Common myeloid progenitor, CD34-positive (primary cell): ENCODE measurements at regions not wholly inside any gene's neighbourhood (a gene's known extent, or its start where the extent isn't known, plus 50 kb on each side); places are given as distances from the start of the nearest gene placed in this dataset.

Experiments
- CTCF ChIA-PET: fragments of 350-600 bp; sonication (Branson Sonifier 250); formaldehyde crosslinking; loops from one replicate; lab custom pipeline; 2021; ENCODE audit warnings: antibody characterized with exemption; lab: Charles Lee
- POLR2A ChIA-PET: fragments of 350-600 bp; sonication (Branson Sonifier 250); formaldehyde crosslinking; loops from one replicate; lab custom pipeline; 2021; ENCODE audit warnings: antibody characterized with exemption; lab: Charles Lee
- DNase-seq, 3 donors: peaks; one replicate each; pipeline versions ENCODE4 v3.0.0 to v3.0.0-alpha.2; 2013
- H3K27ac ChIP-seq, 2 experiments: 1 replicate in 1 of 2; 2 replicates in 1 of 2; pipeline ENCODE4 v1.7.0; 2013; ENCODE audit warnings: inconsistent platforms in 2 of 2, low read length in 2 of 2, mild to moderate bottlenecking in 2 of 2, low read depth in 1 of 2, moderate library complexity in 1 of 2; ENCODE audit not compliant: severe bottlenecking in 2 of 2, insufficient read depth in 1 of 2, poor library complexity in 1 of 2
- H3K27me3 ChIP-seq, 5 experiments: replicated peaks in 2 of 5; 1 replicate in 3 of 5; 2 replicates in 2 of 5; pipeline versions ENCODE4 v1.6.1 to v1.7.0; 2013; ENCODE audit warnings: low read length in 4 of 5, mild to moderate bottlenecking in 2 of 5, moderate library complexity in 2 of 5, inconsistent platforms in 1 of 5; ENCODE audit not compliant: insufficient read depth in 5 of 5, control insufficient read depth in 4 of 5
- H3K36me3 ChIP-seq, 4 experiments: 1 replicate in 2 of 4; 2 replicates in 2 of 4; pipeline versions ENCODE4 v1.6.1 to v1.7.0; 2013; ENCODE audit warnings: low read length in 3 of 4, control low read depth in 1 of 4, mild to moderate bottlenecking in 1 of 4; ENCODE audit not compliant: control insufficient read depth in 4 of 4, insufficient read depth in 4 of 4
- H3K4me1 ChIP-seq, 4 experiments: 1 replicate in 3 of 4; 2 replicates in 1 of 4; pipeline versions ENCODE4 v1.6.1 to v1.7.1; 2013; ENCODE audit warnings: low read length in 3 of 4, mild to moderate bottlenecking in 3 of 4, control low read depth in 1 of 4, inconsistent platforms in 1 of 4, moderate library complexity in 1 of 4; ENCODE audit not compliant: control insufficient read depth in 4 of 4, insufficient read depth in 4 of 4; ENCODE audit errors: control extremely low read depth in 1 of 4
- H3K4me3 ChIP-seq, 7 experiments: 1 replicate in 4 of 7; 2 replicates in 3 of 7; pipeline versions ENCODE4 v1.5.1 to v1.7.0; 2013; ENCODE audit warnings: mild to moderate bottlenecking in 7 of 7, low read length in 6 of 7, moderate library complexity in 6 of 7, inconsistent platforms in 2 of 7, low read depth in 2 of 7, control low read depth in 1 of 7; ENCODE audit not compliant: insufficient read depth in 4 of 7, control insufficient read depth in 1 of 7; ENCODE audit errors: extremely low read depth in 1 of 7
- H3K9me3 ChIP-seq, 5 experiments: 1 replicate in 4 of 5; 2 replicates in 1 of 5; pipeline versions ENCODE4 v1.6.1 to v1.7.1; 2013; ENCODE audit warnings: low read length in 4 of 5, mild to moderate bottlenecking in 2 of 5, inconsistent platforms in 1 of 5, low read depth in 1 of 5, moderate library complexity in 1 of 5; ENCODE audit not compliant: control insufficient read depth in 4 of 5, insufficient read depth in 2 of 5; ENCODE audit errors: control extremely low read depth in 1 of 5
- WGBS: methylation state at CpG from one replicate; pipeline ENCODE4 v1.1.5; 2013; ENCODE audit not compliant: insufficient coverage; 5-methylcytosine and 5-hydroxymethylcytosine counted together

- no peak overlapping the region for H3K27ac ChIP-seq
- no peak for DNase-seq
- ChIA-PET POLR2A (no interaction called here), CTCF (no interaction called here)
- H3K36me3 ChIP-seq: no peaks in the 10 kb centered on the region
- peaks cover 0 to 7% (median 0%) of the 10 kb centered on the region in 5 experiments for H3K27me3 ChIP-seq
- no peak overlapping the region for H3K4me3 ChIP-seq
- H3K4me1 ChIP-seq: no peaks in the 10 kb centered on the region
- H3K9me3 ChIP-seq: no peaks in the 10 kb centered on the region
- WGBS: 82% methylated on average over 10 of the region's 13 CpGs
Measured at GRCh38 chr1:208528578-208529240, 284.5 kb upstream of the PLXNA2 start.

- no peaks in the 10 kb centered on the region for H3K9me3 ChIP-seq
- CTCF ChIA-PET: no interaction called here
- POLR2A ChIA-PET: no interaction called here
- H3K27me3 ChIP-seq: peaks cover 0 to 7% (median 0%) of the 10 kb centered on the region in 5 experiments
- no peaks in the 10 kb centered on the region for H3K36me3 ChIP-seq
- DNase-seq: no peak
- WGBS: 71% methylated on average over 10 of the region's 11 CpGs
- no peak overlapping the region for H3K27ac ChIP-seq
- no peak overlapping the region for H3K4me3 ChIP-seq
- peaks cover 0 to 4% (median 1%) of the 10 kb centered on the region in 4 experiments for H3K4me1 ChIP-seq
Measured at GRCh38 chr1:208531003-208531750, 287.0 kb upstream of the PLXNA2 start.

- H3K27ac ChIP-seq: no peak overlapping the region
- peaks cover 0 to 5% (median 0%) of the 10 kb centered on the region in 5 experiments for H3K27me3 ChIP-seq
- no peaks in the 10 kb centered on the region for H3K9me3 ChIP-seq
- ChIA-PET CTCF (no interaction called here), POLR2A (no interaction called here)
- WGBS: 94% methylated on average over 4 of the region's 7 CpGs
- no peak for DNase-seq
- peaks cover 0 to 11% (median 4%) of the 10 kb centered on the region in 4 experiments for H3K4me1 ChIP-seq
- no peak overlapping the region for H3K4me3 ChIP-seq
- no peaks in the 10 kb centered on the region for H3K36me3 ChIP-seq
Measured at GRCh38 chr1:208533746-208534598, 289.8 kb upstream of the PLXNA2 start.

- ChIA-PET CTCF (no interaction called here), POLR2A (no interaction called here)
- Histone ChIP-seq H3K4me3 (no peak overlapping the region), H3K36me3 (no peaks in the 10 kb centered on the region), H3K27me3 (peaks cover 0 to 5% (median 0%) of the 10 kb centered on the region in 5 experiments), H3K4me1 (peaks cover 0 to 11% (median 4%) of the 10 kb centered on the region in 4 experiments), H3K27ac (no peak overlapping the region), H3K9me3 (no peaks in the 10 kb centered on the region)
- no peak for DNase-seq
- 83% methylated on average over 3 of the region's 4 CpGs for WGBS
Measured at GRCh38 chr1:208534599-208534897, 290.4 kb upstream of the PLXNA2 start.

- DNase-seq: no peak
- no CpG with 5 or more reads among the region's 3 CpGs for WGBS
- Histone ChIP-seq H3K27me3 (peaks cover 0 to 5% (median 0%) of the 10 kb centered on the region in 5 experiments), H3K4me1 (peaks cover 0 to 11% (median 4%) of the 10 kb centered on the region in 4 experiments), H3K27ac (no peak overlapping the region), H3K9me3 (no peaks in the 10 kb centered on the region), H3K36me3 (no peaks in the 10 kb centered on the region), H3K4me3 (no peak overlapping the region)
- ChIA-PET POLR2A (no interaction called here), CTCF (no interaction called here)
Measured at GRCh38 chr1:208534979-208535378, 290.8 kb upstream of the PLXNA2 start.

- ChIA-PET POLR2A (no interaction called here), CTCF (interaction anchor here (1.4 to 1.6 kb wide), 2 partner anchors 10 to 290 kb away, joined by 3 to 5 read pairs; no protein-coding TSS in a partner anchor)
- Histone ChIP-seq H3K4me1 (peaks cover 0 to 11% (median 4%) of the 10 kb centered on the region in 4 experiments), H3K9me3 (no peaks in the 10 kb centered on the region), H3K27me3 (peaks cover 0 to 5% (median 0%) of the 10 kb centered on the region in 5 experiments), H3K36me3 (no peaks in the 10 kb centered on the region), H3K27ac (no peak overlapping the region), H3K4me3 (no peak overlapping the region)
- WGBS: 76% methylated on average over 5 of the region's 7 CpGs
- DNase-seq: no peak
Measured at GRCh38 chr1:208535511-208535910, 291.3 kb upstream of the PLXNA2 start.
